HG03442 (cell line): ENCODE measurements at regions not wholly inside any gene's neighbourhood (a gene's known extent, or its start where the extent isn't known, plus 50 kb on each side); places are given as distances from the start of the nearest gene placed in this dataset.

Experiments
- ATAC-seq: cut with Tn5 transposase; IDR thresholded peaks from one replicate; pipeline ENCODE4 v1.9.1; 2021; ENCODE audit warnings: mild to moderate bottlenecking, moderate library complexity; ENCODE audit not compliant: unreplicated experiment

GRCh38 chr2:145194673-145195072, 674.8 kb upstream of the ZEB2 start:
- no peak for ATAC-seq

- ATAC-seq, result no peak
These were observed 670.2 kb upstream of the ZEB2 start for GRCh38 chr2:145190031-145190703.

- ATAC-seq, result no peak
These were observed 666.4 kb upstream of the ZEB2 start for GRCh38 chr2:145186303-145186702.

GRCh38 chr2:145185696-145186095, 665.8 kb upstream of the ZEB2 start:
- no peak for ATAC-seq

- ATAC-seq, result no peak
These were observed 665.1 kb upstream of the ZEB2 start for GRCh38 chr2:145184741-145185651.

- no peak for ATAC-seq
These were observed 649.4 kb upstream of the ZEB2 start for GRCh38 chr2:145169285-145169684.

- no peak for ATAC-seq
These were observed 648.2 kb upstream of the ZEB2 start for GRCh38 chr2:145168091-145168490.

- ATAC-seq, result no peak
These were observed 646.9 kb upstream of the ZEB2 start for GRCh38 chr2:145166731-145167302.

- no peak for ATAC-seq
These were observed 641.7 kb upstream of the ZEB2 start for GRCh38 chr2:145161656-145162055.

- no peak for ATAC-seq
These were observed 640.9 kb upstream of the ZEB2 start for GRCh38 chr2:145160855-145161254.

- no peak for ATAC-seq
These were observed 639.8 kb upstream of the ZEB2 start for GRCh38 chr2:145159676-145160075.

GRCh38 chr2:145157741-145158591, 638.0 kb upstream of the ZEB2 start:
- ATAC-seq, result no peak

GRCh38 chr2:145157036-145157675, 637.2 kb upstream of the ZEB2 start:
- ATAC-seq, result no peak

- no peak for ATAC-seq
These were observed 636.3 kb upstream of the ZEB2 start for GRCh38 chr2:145156199-145156598.

GRCh38 chr2:145155196-145155595, 635.3 kb upstream of the ZEB2 start:
- no peak for ATAC-seq

GRCh38 chr2:145154731-145155130, 634.8 kb upstream of the ZEB2 start:
- no peak for ATAC-seq

- no peak for ATAC-seq
These were observed 626.8 kb upstream of the ZEB2 start for GRCh38 chr2:145146691-145147090.

GRCh38 chr2:145144131-145144728, 624.3 kb upstream of the ZEB2 start:
- ATAC-seq, result no peak

- no peak for ATAC-seq
These were observed 622.1 kb upstream of the ZEB2 start for GRCh38 chr2:145141981-145142380.

GRCh38 chr2:145140658-145141057, 620.7 kb upstream of the ZEB2 start:
- ATAC-seq, result no peak
